A549 (cell line): ENCODE measurements at regions not wholly inside any gene's neighbourhood (a gene's known extent, or its start where the extent isn't known, plus 50 kb on each side); places are given as distances from the start of the nearest gene placed in this dataset.

Source experiments
- ATAC-seq, 2 experiments: fragments of 200-7000 bp in 1 of 2; fragments of >200 bp in 1 of 2; cut with Nextera tagmentation in 1 of 2; cut with Tn5 transposase in 1 of 2; 3 replicates each; pipeline versions ENCODE4 v1.8.0 to v1.9.1; 2018 to 2020; ENCODE audit warnings: mild to moderate bottlenecking in 1 of 2, moderate library complexity in 1 of 2
- CTCF ChIA-PET: fragments of 300-600 bp; sonication (Branson Sonifier 250); formaldehyde crosslinking; extraction: SDS; loops from one replicate; lab custom pipeline; 2021; ENCODE audit warnings: antibody characterized with exemption, inconsistent platforms; lab: Yijun Ruan, JAX
- POLR2A ChIA-PET: fragments of 350-600 bp; formaldehyde crosslinking; extraction: SDS; loops from one replicate; lab custom pipeline; 2021; ENCODE audit warnings: antibody characterized with exemption, inconsistent platforms; lab: Yijun Ruan, JAX
- DNase-seq, 2 experiments: peaks; one replicate each; pipeline versions ENCODE4 v3.0.0 to v3.0.0-alpha.2; 2011 to 2016; ENCODE audit warnings: low read depth in 1 of 2, low spot score in 1 of 2
- FAIRE-seq: peaks from 2 replicates; lab custom pipeline; 2011; peaks lifted over from hg19 to GRCh38; lab: Jason Lieb, UNC
- H3K27ac ChIP-seq, 2 experiments: fragments of >200 bp; sonication (Bioruptor Twin); formaldehyde crosslinking; 3 replicates each; pipeline ENCODE4 v1.5.1; 2016 to 2017
- H3K4me1 ChIP-seq: fragments of >200 bp; sonication (Bioruptor Twin); formaldehyde crosslinking; 3 replicates; pipeline ENCODE4 v1.6.1; 2016
- H3K4me2 ChIP-seq: fragments of >200 bp; sonication (Bioruptor Twin); formaldehyde crosslinking; 3 replicates; pipeline ENCODE4 v1.6.1; 2016
- H3K4me3 ChIP-seq: fragments of >200 bp; sonication (Bioruptor Twin); formaldehyde crosslinking; 3 replicates; pipeline ENCODE4 v1.5.1; 2016
- H3K9me3 ChIP-seq: fragments of >200 bp; sonication (Bioruptor Twin); formaldehyde crosslinking; 3 replicates; pipeline ENCODE4 v1.6.1; 2016
- BCL3 ChIP-seq: fragments of >200 bp; sonication (Bioruptor Twin); formaldehyde crosslinking; IDR thresholded peaks from 3 replicates; pipeline ENCODE4 v1.6.1; 2016
- CHD4 ChIP-seq: fragments of 200-600 bp; sonication (generic); IDR thresholded peaks from 2 replicates; pipeline ENCODE4 v1.6.1; 2016; ENCODE audit warnings: antibody characterized with exemption, mild to moderate bottlenecking, borderline replicate concordance
- EP300 ChIP-seq, 2 experiments: fragments of >200 bp; sonication (Bioruptor Twin); formaldehyde crosslinking; IDR thresholded peaks; 2 replicates in 1 of 2; 3 replicates in 1 of 2; pipeline ENCODE4 v1.6.1; 2016 to 2017
- ESRRA ChIP-seq: fragments of 150-350 bp; IDR thresholded peaks from 2 replicates; pipeline ENCODE4 v1.6.1; 2014; ENCODE audit warnings: mild to moderate bottlenecking, low read length, borderline replicate concordance
- HDAC2 ChIP-seq: fragments of 200-600 bp; sonication (generic); IDR thresholded peaks from 2 replicates; pipeline ENCODE4 v1.6.1; 2016
- HES2 ChIP-seq: fragments of >200 bp; sonication (Bioruptor Twin); formaldehyde crosslinking; IDR thresholded peaks from 2 replicates; pipeline ENCODE4 v1.6.1; 2016
- HEYL ChIP-seq: fragments of 250-450 bp; sonication (Bioruptor Pico); IDR thresholded peaks from 2 replicates; pipeline ENCODE4 v1.8.0; 2021; ENCODE audit warnings: mild to moderate bottlenecking, moderate library complexity
- HMGXB4 ChIP-seq: fragments of 250-450 bp; sonication (Bioruptor Pico); IDR thresholded peaks from 2 replicates; pipeline ENCODE4 v1.5.0; 2021; ENCODE audit warnings: mild to moderate bottlenecking, moderate library complexity, borderline replicate concordance
- HOXA7 ChIP-seq: fragments of 250-450 bp; sonication (Bioruptor Pico); IDR thresholded peaks from 2 replicates; pipeline ENCODE4 v1.5.0; 2020; ENCODE audit warnings: mild to moderate bottlenecking, moderate library complexity
- HOXB13 ChIP-seq: fragments of 250-450 bp; sonication (Bioruptor Pico); IDR thresholded peaks from 2 replicates; pipeline ENCODE4 v1.5.0; 2020; ENCODE audit warnings: low read depth, mild to moderate bottlenecking, moderate library complexity
- KDM1A ChIP-seq: fragments of 200-600 bp; sonication (generic); IDR thresholded peaks from 2 replicates; pipeline ENCODE4 v1.6.1; 2016; ENCODE audit warnings: low read depth, mild to moderate bottlenecking
- MAFK ChIP-seq: fragments of 450-650 bp; IDR thresholded peaks from 2 replicates; pipeline ENCODE4 v1.6.1; 2014; ENCODE audit not compliant: partially characterized antibody
- MAX ChIP-seq: IDR thresholded peaks from 2 replicates; pipeline ENCODE4 v1.6.1; 2012
- MAZ ChIP-seq: fragments of 150-350 bp; IDR thresholded peaks from 2 replicates; pipeline ENCODE4 v1.6.1; 2014; ENCODE audit warnings: antibody characterized with exemption, low read depth, low read length, borderline replicate concordance
- MYC ChIP-seq: IDR thresholded peaks from 2 replicates; pipeline ENCODE4 v1.6.1; 2012; ENCODE audit warnings: mild to moderate bottlenecking, inconsistent platforms, low read length, improper control_type of control experiment, borderline replicate concordance
- NFE2L2 ChIP-seq: fragments of 150-350 bp; conservative IDR thresholded peaks from 2 replicates; pipeline ENCODE4 v1.6.1; 2014; ENCODE audit warnings: low read length
- NPAS2 ChIP-seq: fragments of 250-450 bp; sonication (Bioruptor Pico); IDR thresholded peaks from 2 replicates; pipeline ENCODE4 v1.8.0; 2022; ENCODE audit warnings: mild to moderate bottlenecking, moderate library complexity, borderline replicate concordance
- NR3C1 ChIP-seq: fragments of >200 bp; sonication (Bioruptor Twin); formaldehyde crosslinking; IDR thresholded peaks from 3 replicates; pipeline ENCODE4 v1.6.1; 2017
- POLR2A ChIP-seq: IDR thresholded peaks from 2 replicates; pipeline ENCODE4 v1.6.1; 2012; ENCODE audit warnings: mild to moderate bottlenecking, low read length
- RARB ChIP-seq: fragments of 250-450 bp; sonication (Bioruptor Pico); IDR thresholded peaks from 2 replicates; pipeline ENCODE4 v1.8.0; 2021; ENCODE audit warnings: mild to moderate bottlenecking, moderate library complexity
- RCOR1 ChIP-seq: fragments of 150-350 bp; IDR thresholded peaks from 2 replicates; pipeline ENCODE4 v1.6.1; 2014; ENCODE audit warnings: antibody characterized with exemption, low read length, low read depth
- RFX5 ChIP-seq: fragments of 450-650 bp; IDR thresholded peaks from 2 replicates; pipeline ENCODE4 v1.7.1; 2014; ENCODE audit warnings: antibody characterized with exemption, mild to moderate bottlenecking, moderate library complexity
- TFCP2L1 ChIP-seq: fragments of 250-450 bp; sonication (Bioruptor Pico); IDR thresholded peaks from 2 replicates; pipeline ENCODE4 v1.5.0; 2021; ENCODE audit warnings: mild to moderate bottlenecking
- ZNF302 ChIP-seq: fragments of 250-450 bp; sonication (Bioruptor Pico); IDR thresholded peaks from 2 replicates; pipeline ENCODE4 v1.9.0; 2021; ENCODE audit warnings: inconsistent platforms, mild to moderate bottlenecking, moderate library complexity
- WGBS: methylation state at CpG from one replicate; pipeline ENCODE4 v1.1.6; 2017; ENCODE audit errors: missing lambda C conversion rate; 5-methylcytosine and 5-hydroxymethylcytosine counted together

GRCh38 chr5:130808691-130809090 is 356.4 kb downstream of the HINT1 start:
- no peak overlapping the region for H3K4me2 ChIP-seq
- DNase-seq (no peak), ATAC-seq (no peak), FAIRE-seq (no peak)
- no peaks in the 10 kb centered on the region for H3K4me1 ChIP-seq
- 59% methylated on average over 4 of the region's 4 CpGs for WGBS
- no peak overlapping the region for H3K27ac ChIP-seq
- CTCF ChIA-PET, result no interaction called here
- TF ChIP-seq HOXA7 (CRISPR knock-in tag), result no peak
- no peak for TF ChIP-seq ZNF302 (CRISPR knock-in tag)
- no peak for TF ChIP-seq TFCP2L1 (CRISPR knock-in tag)
- TF ChIP-seq MAFK, result no peak
- TF ChIP-seq HEYL (CRISPR knock-in tag), result no peak
- TF ChIP-seq NR3C1, result no peak
- no peak for TF ChIP-seq POLR2A
- no peak for TF ChIP-seq CHD4
- TF ChIP-seq HOXB13, result no peak
- no peak for TF ChIP-seq MAZ
- H3K4me3 ChIP-seq, result no peak overlapping the region
- POLR2A ChIA-PET, result no interaction called here
- H3K9me3 ChIP-seq, result no peaks in the 10 kb centered on the region

- TF ChIP-seq KDM1A, result no peak
- no peak for TF ChIP-seq NFE2L2
- TF ChIP-seq MAX, result no peak
- TF ChIP-seq ESRRA, result no peak
- no peak for TF ChIP-seq RFX5
- no peak for TF ChIP-seq HDAC2
- no peak for TF ChIP-seq MYC
- no peak for TF ChIP-seq HEYL (CRISPR knock-in tag)
- no peak for TF ChIP-seq EP300 (IDR thresholded peaks at IDR 0.05)
- TF ChIP-seq NPAS2 (CRISPR knock-in tag), result no peak
- no peak for TF ChIP-seq RARB
- TF ChIP-seq BCL3, result no peak
- TF ChIP-seq RCOR1, result no peak
- ChIA-PET POLR2A (no interaction called here), CTCF (no interaction called here)
- 2% methylated on average over 2 of the region's 2 CpGs for WGBS
- Histone ChIP-seq H3K9me3 (peaks cover 8% of the 10 kb centered on the region; the same call in 2 of the 3 replicates), H3K4me1 (no peaks in the 10 kb centered on the region), H3K27ac (no peak overlapping the region), H3K4me3 (no peak overlapping the region), H3K4me2 (no peak overlapping the region)
- no peak for ATAC-seq
- DNase-seq, result no peak
- no peak for FAIRE-seq
Measured at GRCh38 chr5:130805648-130806047, 359.4 kb downstream of the HINT1 start.

GRCh38 chr5:130805036-130805435 is 360.0 kb downstream of the HINT1 start:
- Histone ChIP-seq H3K9me3 (peaks cover 8% of the 10 kb centered on the region; the same call in 2 of the 3 replicates), H3K4me1 (no peaks in the 10 kb centered on the region), H3K27ac (no peak overlapping the region), H3K4me2 (no peak overlapping the region), H3K4me3 (no peak overlapping the region)
- TF ChIP-seq HES2 (no peak), HMGXB4 (no peak)
- FAIRE-seq, result no peak
- ChIA-PET POLR2A (no interaction called here), CTCF (no interaction called here)
- no peak for DNase-seq
- ATAC-seq, result no peak
